ENCODE measurements at regions not wholly inside any gene's neighbourhood (a gene's known extent, or its start where the extent isn't known, plus 50 kb on each side); places are given as distances from the start of the nearest gene placed in this dataset.

DNA sequence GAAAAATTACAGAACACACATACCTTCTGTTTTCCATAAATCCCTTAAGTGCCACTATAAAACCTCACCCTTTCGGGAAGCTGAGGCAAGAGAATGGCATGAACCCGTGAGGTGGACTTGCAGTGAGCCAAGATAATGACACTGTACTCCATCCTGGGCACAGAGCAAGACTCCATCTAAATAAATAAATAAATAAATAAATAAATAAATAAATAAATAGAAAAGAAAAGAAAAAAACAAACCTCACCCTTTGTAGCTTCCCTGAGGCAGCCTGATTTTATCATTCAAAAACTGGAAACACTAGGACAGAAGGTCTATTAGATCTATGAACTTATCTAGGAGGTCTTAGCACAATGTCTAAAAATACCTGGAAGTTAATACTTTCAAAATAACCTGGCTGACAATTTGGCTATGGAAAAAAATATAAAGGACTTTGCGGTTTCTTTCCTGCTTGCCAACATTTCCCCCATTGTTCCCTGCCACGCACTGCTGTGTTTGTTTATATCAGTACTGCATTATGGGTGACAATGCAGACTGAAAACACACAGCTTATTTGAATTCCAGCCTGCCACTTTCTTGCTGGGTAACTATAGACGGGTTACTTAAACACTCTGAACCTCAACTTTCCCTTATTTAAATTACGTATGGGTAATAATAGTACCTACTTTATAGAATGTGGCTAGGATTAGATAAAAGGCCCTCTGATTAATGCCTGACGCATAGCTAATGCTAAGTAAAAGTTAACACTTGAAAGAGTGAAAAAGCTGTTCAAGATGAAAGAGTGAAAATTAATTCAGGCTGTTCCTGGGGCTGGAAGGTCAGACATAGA lies 313.0 kb downstream of the RDH14 start:
- H3K36me3 ChIP-seq (ENCODE audit: control insufficient read depth in 4 of 4, insufficient read depth in 4 of 4, low read length in 3 of 4) = no peaks in the 10 kb centered on the region
- no peaks in the 10 kb centered on the region for H3K4me1 ChIP-seq (ENCODE audit: control extremely low read depth in 1 of 4, control insufficient read depth in 4 of 4, insufficient read depth in 4 of 4, low read length in 3 of 4)
- ChIA-PET POLR2A (no interaction called here), CTCF (no interaction called here)
- no peaks in the 10 kb centered on the region for H3K9me3 ChIP-seq (ENCODE audit: control extremely low read depth in 1 of 5, control insufficient read depth in 4 of 5, insufficient read depth in 2 of 5, low read depth in 1 of 5, low read length in 4 of 5)
- DNase-seq = no peak
- H3K27me3 ChIP-seq (replicated peaks in 2 of 5; ENCODE audit: control insufficient read depth in 4 of 5, insufficient read depth in 5 of 5, low read length in 4 of 5) = peaks cover 0 to 6% (median 0%) of the 10 kb centered on the region in 5 experiments
- WGBS (ENCODE audit: insufficient coverage) = 84% methylated on average over 3 of the region's 7 CpGs
- H3K4me3 ChIP-seq (ENCODE audit: control insufficient read depth in 1 of 7, extremely low read depth in 1 of 7, insufficient read depth in 4 of 7, low read depth in 2 of 7, low read length in 6 of 7) = no peak overlapping the region
- no peak overlapping the region for H3K27ac ChIP-seq (ENCODE audit: insufficient read depth in 1 of 2, low read depth in 1 of 2, low read length in 2 of 2, poor library complexity in 1 of 2, severe bottlenecking in 2 of 2)

DNA sequence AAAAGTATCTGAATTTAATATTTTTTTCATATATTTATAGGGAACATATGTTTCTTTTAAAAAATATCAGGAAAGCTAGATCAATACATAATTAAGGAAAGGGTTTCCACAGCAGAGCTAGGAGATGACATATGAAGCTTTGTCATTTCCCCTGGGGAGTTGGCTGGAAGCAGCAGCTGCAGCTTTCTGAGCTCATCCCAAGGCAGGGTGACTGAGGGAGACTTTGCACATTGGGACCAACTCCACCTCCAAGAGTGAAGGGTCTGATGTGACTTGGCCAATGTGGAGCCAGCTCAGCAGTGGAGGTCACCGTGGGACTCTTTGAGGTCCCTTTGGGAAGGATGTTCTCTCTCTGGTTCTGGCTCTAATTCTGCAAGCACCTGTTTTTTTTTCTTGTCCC lies 315.1 kb downstream of the RDH14 start:
- CTCF ChIA-PET = interaction anchor here (1.4 kb wide), 1 partner anchor 67 kb away, joined by 3 read pairs; no protein-coding TSS in a partner anchor

DNA sequence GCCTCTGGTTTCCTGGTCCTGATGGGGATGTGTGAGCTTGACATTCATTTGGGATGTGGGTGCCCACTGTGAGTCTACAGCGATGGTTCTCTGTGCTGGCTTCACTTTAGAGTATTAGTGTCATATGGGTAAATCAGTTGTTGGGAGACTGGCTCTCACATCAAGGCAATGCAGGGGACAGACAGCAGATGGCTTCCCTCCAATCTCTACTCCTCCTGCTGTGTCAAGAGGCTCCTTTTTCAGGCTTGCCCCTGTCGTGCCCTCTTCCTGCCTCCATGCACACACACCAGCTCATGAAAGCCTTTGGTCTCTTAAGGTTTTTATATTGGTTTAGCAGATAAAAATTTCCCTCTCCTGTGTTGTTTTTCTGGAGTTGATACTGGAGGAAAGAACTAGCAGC lies 315.6 kb downstream of the RDH14 start:
- DNase-seq = no peak
- H3K36me3 ChIP-seq (ENCODE audit: control insufficient read depth in 4 of 4, insufficient read depth in 4 of 4, low read length in 3 of 4) = no peaks in the 10 kb centered on the region
- no peaks in the 10 kb centered on the region for H3K9me3 ChIP-seq (ENCODE audit: control extremely low read depth in 1 of 5, control insufficient read depth in 4 of 5, insufficient read depth in 2 of 5, low read depth in 1 of 5, low read length in 4 of 5)
- POLR2A ChIA-PET = no interaction called here
- no peaks in the 10 kb centered on the region for H3K4me1 ChIP-seq (ENCODE audit: control extremely low read depth in 1 of 4, control insufficient read depth in 4 of 4, insufficient read depth in 4 of 4, low read length in 3 of 4)
- no CpG with 5 or more reads among the region's 2 CpGs for WGBS (ENCODE audit: insufficient coverage)
- peaks cover 0 to 6% (median 0%) of the 10 kb centered on the region in 5 experiments for H3K27me3 ChIP-seq (replicated peaks in 2 of 5; ENCODE audit: control insufficient read depth in 4 of 5, insufficient read depth in 5 of 5, low read length in 4 of 5)
- CTCF ChIA-PET = interaction anchor here (1.4 kb wide), 1 partner anchor 67 kb away, joined by 3 read pairs; no protein-coding TSS in a partner anchor
- H3K4me3 ChIP-seq (ENCODE audit: control insufficient read depth in 1 of 7, extremely low read depth in 1 of 7, insufficient read depth in 4 of 7, low read depth in 2 of 7, low read length in 6 of 7) = no peak overlapping the region
- no peak overlapping the region for H3K27ac ChIP-seq (ENCODE audit: insufficient read depth in 1 of 2, low read depth in 1 of 2, low read length in 2 of 2, poor library complexity in 1 of 2, severe bottlenecking in 2 of 2)

More for the DNA sequence above, 315.1 kb downstream of the RDH14 start:
- H3K4me1 ChIP-seq (ENCODE audit: control extremely low read depth in 1 of 4, control insufficient read depth in 4 of 4, insufficient read depth in 4 of 4, low read length in 3 of 4) = no peaks in the 10 kb centered on the region
- peaks cover 0 to 6% (median 0%) of the 10 kb centered on the region in 5 experiments for H3K27me3 ChIP-seq (replicated peaks in 2 of 5; ENCODE audit: control insufficient read depth in 4 of 5, insufficient read depth in 5 of 5, low read length in 4 of 5)
- H3K9me3 ChIP-seq (ENCODE audit: control extremely low read depth in 1 of 5, control insufficient read depth in 4 of 5, insufficient read depth in 2 of 5, low read depth in 1 of 5, low read length in 4 of 5) = no peaks in the 10 kb centered on the region
- H3K36me3 ChIP-seq (ENCODE audit: control insufficient read depth in 4 of 4, insufficient read depth in 4 of 4, low read length in 3 of 4) = no peaks in the 10 kb centered on the region
- POLR2A ChIA-PET = no interaction called here
- no peak overlapping the region for H3K27ac ChIP-seq (ENCODE audit: insufficient read depth in 1 of 2, low read depth in 1 of 2, low read length in 2 of 2, poor library complexity in 1 of 2, severe bottlenecking in 2 of 2)
- WGBS (ENCODE audit: insufficient coverage) = 100% methylated on average over 1 of the region's 1 CpG
- DNase-seq = no peak
- no peak overlapping the region for H3K4me3 ChIP-seq (ENCODE audit: control insufficient read depth in 1 of 7, extremely low read depth in 1 of 7, insufficient read depth in 4 of 7, low read depth in 2 of 7, low read length in 6 of 7)

DNA sequence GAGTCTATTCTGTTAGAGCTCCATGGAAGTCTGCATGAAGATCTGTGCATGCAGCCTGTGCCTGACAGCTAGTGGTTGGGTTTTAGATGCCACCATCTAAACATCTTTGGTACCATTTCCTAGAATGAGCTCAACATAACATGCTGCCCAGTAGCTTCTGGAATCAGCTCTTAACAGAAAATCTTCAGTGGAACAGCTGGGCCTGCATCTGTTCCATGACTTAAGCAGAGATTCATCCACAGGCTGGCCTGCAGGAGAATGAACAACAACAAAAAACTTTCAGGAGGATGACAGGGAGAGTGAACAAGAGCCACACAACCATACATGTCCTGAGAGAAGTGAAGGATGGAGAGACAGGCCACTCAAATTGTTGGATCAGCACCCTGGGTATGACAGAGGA lies 316.6 kb downstream of the RDH14 start:
- CTCF ChIA-PET = no interaction called here
- Histone ChIP-seq H3K27me3 (replicated peaks in 2 of 5; ENCODE audit: control insufficient read depth in 4 of 5, insufficient read depth in 5 of 5, low read length in 4 of 5) (peaks cover 0 to 7% (median 0%) of the 10 kb centered on the region in 5 experiments), H3K4me3 (ENCODE audit: control insufficient read depth in 1 of 7, extremely low read depth in 1 of 7, insufficient read depth in 4 of 7, low read depth in 2 of 7, low read length in 6 of 7) (no peak overlapping the region), H3K27ac (ENCODE audit: insufficient read depth in 1 of 2, low read depth in 1 of 2, low read length in 2 of 2, poor library complexity in 1 of 2, severe bottlenecking in 2 of 2) (no peak overlapping the region), H3K4me1 (ENCODE audit: control extremely low read depth in 1 of 4, control insufficient read depth in 4 of 4, insufficient read depth in 4 of 4, low read length in 3 of 4) (no peaks in the 10 kb centered on the region), H3K36me3 (ENCODE audit: control insufficient read depth in 4 of 4, insufficient read depth in 4 of 4, low read length in 3 of 4) (no peaks in the 10 kb centered on the region), H3K9me3 (ENCODE audit: control extremely low read depth in 1 of 5, control insufficient read depth in 4 of 5, insufficient read depth in 2 of 5, low read depth in 1 of 5, low read length in 4 of 5) (no peaks in the 10 kb centered on the region)
- DNase-seq = no peak
- POLR2A ChIA-PET = no interaction called here

DNA sequence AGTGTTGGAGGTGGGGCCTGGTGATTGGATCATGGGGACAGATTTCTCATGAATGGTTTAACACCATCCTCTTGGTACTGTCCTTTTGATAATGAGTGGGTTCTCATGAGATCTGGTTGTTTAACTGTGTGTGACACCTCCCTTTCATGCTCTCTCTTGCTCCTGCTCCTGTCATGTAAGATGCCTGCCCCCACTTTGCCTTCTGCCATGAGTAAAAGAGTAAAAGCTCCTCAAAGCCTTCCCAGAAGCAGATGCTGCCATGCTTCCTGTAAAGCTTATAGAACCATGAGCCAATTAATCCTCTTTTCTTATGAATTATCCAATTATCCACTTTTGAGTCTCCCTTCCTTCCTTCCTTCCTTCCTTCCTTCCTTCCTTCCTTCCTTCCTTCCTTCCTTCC lies 317.7 kb downstream of the RDH14 start:
- no peak for DNase-seq
- no peaks in the 10 kb centered on the region for H3K4me1 ChIP-seq (ENCODE audit: control extremely low read depth in 1 of 4, control insufficient read depth in 4 of 4, insufficient read depth in 4 of 4, low read length in 3 of 4)
- ChIA-PET CTCF (no interaction called here), POLR2A (no interaction called here)
- H3K36me3 ChIP-seq (ENCODE audit: control insufficient read depth in 4 of 4, insufficient read depth in 4 of 4, low read length in 3 of 4) = no peaks in the 10 kb centered on the region
- no peak overlapping the region for H3K4me3 ChIP-seq (ENCODE audit: control insufficient read depth in 1 of 7, extremely low read depth in 1 of 7, insufficient read depth in 4 of 7, low read depth in 2 of 7, low read length in 6 of 7)
- H3K9me3 ChIP-seq (ENCODE audit: control extremely low read depth in 1 of 5, control insufficient read depth in 4 of 5, insufficient read depth in 2 of 5, low read depth in 1 of 5, low read length in 4 of 5) = no peaks in the 10 kb centered on the region
- peaks cover 0 to 9% (median 0%) of the 10 kb centered on the region in 5 experiments for H3K27me3 ChIP-seq (replicated peaks in 2 of 5; ENCODE audit: control insufficient read depth in 4 of 5, insufficient read depth in 5 of 5, low read length in 4 of 5)
- no peak overlapping the region for H3K27ac ChIP-seq (ENCODE audit: insufficient read depth in 1 of 2, low read depth in 1 of 2, low read length in 2 of 2, poor library complexity in 1 of 2, severe bottlenecking in 2 of 2)

DNA sequence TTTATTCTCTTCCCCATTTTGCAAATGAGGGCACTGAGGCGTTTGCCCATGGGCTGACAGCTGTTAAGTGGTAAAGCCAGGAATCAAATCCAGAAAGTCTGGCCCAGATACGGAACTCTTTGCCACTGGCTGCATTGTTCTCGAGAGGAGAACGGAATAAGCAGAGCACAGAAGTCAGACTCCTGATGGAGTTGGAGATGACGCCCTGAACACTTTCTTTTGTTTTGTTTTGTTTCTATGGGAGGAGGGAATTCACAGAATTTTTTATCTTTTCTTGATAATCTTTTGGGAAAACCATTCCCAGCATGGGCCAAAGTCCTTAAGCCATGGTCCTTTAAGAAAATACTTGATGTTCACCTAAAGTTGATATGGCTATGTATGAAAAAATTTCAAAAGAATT lies 322.2 kb downstream of the RDH14 start:
- H3K36me3 ChIP-seq (ENCODE audit: control insufficient read depth in 4 of 4, insufficient read depth in 4 of 4, low read length in 3 of 4) = no peaks in the 10 kb centered on the region
- H3K27me3 ChIP-seq (replicated peaks in 2 of 5; ENCODE audit: control insufficient read depth in 4 of 5, insufficient read depth in 5 of 5, low read length in 4 of 5) = peaks cover 0 to 6% (median 0%) of the 10 kb centered on the region in 5 experiments
- H3K4me1 ChIP-seq (ENCODE audit: control extremely low read depth in 1 of 4, control insufficient read depth in 4 of 4, insufficient read depth in 4 of 4, low read length in 3 of 4) = no peaks in the 10 kb centered on the region
- H3K27ac ChIP-seq (ENCODE audit: insufficient read depth in 1 of 2, low read depth in 1 of 2, low read length in 2 of 2, poor library complexity in 1 of 2, severe bottlenecking in 2 of 2) = no peak overlapping the region
- CTCF ChIA-PET = no interaction called here
- H3K9me3 ChIP-seq (ENCODE audit: control extremely low read depth in 1 of 5, control insufficient read depth in 4 of 5, insufficient read depth in 2 of 5, low read depth in 1 of 5, low read length in 4 of 5) = no peaks in the 10 kb centered on the region
- no peak overlapping the region for H3K4me3 ChIP-seq (ENCODE audit: control insufficient read depth in 1 of 7, extremely low read depth in 1 of 7, insufficient read depth in 4 of 7, low read depth in 2 of 7, low read length in 6 of 7)
- POLR2A ChIA-PET = no interaction called here
- 92% methylated on average over 3 of the region's 5 CpGs for WGBS (ENCODE audit: insufficient coverage)
- no peak for DNase-seq

DNA sequence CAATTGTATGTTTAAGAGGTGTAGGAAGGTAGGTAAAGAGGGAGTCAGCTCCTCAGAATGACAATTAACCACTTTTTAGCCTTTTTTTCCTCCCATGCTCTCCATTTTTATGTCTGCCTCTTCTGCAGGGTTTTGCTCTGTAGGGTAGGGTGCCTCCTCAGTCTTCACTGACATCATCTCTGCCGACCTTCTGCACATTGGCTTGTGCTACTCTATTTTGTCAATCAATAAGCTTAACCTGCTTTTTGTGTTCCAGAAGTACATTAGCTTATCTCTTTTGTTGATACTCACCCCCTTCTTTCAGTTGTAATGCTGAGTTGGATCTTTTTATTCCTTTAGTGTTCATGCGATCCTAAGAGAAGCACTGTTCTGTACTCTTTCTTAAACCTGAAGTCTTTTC lies 323.2 kb downstream of the RDH14 start:
- Histone ChIP-seq H3K4me3 (ENCODE audit: control insufficient read depth in 1 of 7, extremely low read depth in 1 of 7, insufficient read depth in 4 of 7, low read depth in 2 of 7, low read length in 6 of 7) (no peak overlapping the region), H3K9me3 (ENCODE audit: control extremely low read depth in 1 of 5, control insufficient read depth in 4 of 5, insufficient read depth in 2 of 5, low read depth in 1 of 5, low read length in 4 of 5) (no peaks in the 10 kb centered on the region), H3K27me3 (replicated peaks in 2 of 5; ENCODE audit: control insufficient read depth in 4 of 5, insufficient read depth in 5 of 5, low read length in 4 of 5) (peaks cover 0 to 8% (median 0%) of the 10 kb centered on the region in 5 experiments), H3K4me1 (ENCODE audit: control extremely low read depth in 1 of 4, control insufficient read depth in 4 of 4, insufficient read depth in 4 of 4, low read length in 3 of 4) (no peaks in the 10 kb centered on the region), H3K27ac (ENCODE audit: insufficient read depth in 1 of 2, low read depth in 1 of 2, low read length in 2 of 2, poor library complexity in 1 of 2, severe bottlenecking in 2 of 2) (no peak overlapping the region), H3K36me3 (ENCODE audit: control insufficient read depth in 4 of 4, insufficient read depth in 4 of 4, low read length in 3 of 4) (no peaks in the 10 kb centered on the region)
- ChIA-PET POLR2A (no interaction called here), CTCF (no interaction called here)
- WGBS (ENCODE audit: insufficient coverage) = 100% methylated on average over 1 of the region's 2 CpGs
- no peak for DNase-seq
